ENCODE measurements at regions not wholly inside any gene's neighbourhood (a gene's known extent, or its start where the extent isn't known, plus 50 kb on each side); places are given as distances from the start of the nearest gene placed in this dataset.

DNA sequence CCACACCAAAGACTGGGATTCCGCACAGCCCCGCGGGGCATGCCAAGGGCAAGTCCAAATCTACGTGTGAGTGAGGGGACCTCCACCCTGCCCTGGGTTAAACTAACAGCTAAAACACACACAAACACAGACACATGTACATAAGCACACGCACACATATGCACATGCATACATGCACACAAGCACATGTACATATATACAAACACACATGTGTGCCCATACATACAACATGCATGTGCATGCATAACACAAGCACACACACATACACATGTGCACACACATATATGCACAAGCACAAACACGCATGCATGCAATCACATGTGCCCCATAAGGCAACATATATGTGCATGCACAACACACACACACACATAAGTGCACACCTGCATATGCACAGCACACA is 136.7 kb downstream of the SOX1 start:
- TF ChIP-seq, protein P1, sequence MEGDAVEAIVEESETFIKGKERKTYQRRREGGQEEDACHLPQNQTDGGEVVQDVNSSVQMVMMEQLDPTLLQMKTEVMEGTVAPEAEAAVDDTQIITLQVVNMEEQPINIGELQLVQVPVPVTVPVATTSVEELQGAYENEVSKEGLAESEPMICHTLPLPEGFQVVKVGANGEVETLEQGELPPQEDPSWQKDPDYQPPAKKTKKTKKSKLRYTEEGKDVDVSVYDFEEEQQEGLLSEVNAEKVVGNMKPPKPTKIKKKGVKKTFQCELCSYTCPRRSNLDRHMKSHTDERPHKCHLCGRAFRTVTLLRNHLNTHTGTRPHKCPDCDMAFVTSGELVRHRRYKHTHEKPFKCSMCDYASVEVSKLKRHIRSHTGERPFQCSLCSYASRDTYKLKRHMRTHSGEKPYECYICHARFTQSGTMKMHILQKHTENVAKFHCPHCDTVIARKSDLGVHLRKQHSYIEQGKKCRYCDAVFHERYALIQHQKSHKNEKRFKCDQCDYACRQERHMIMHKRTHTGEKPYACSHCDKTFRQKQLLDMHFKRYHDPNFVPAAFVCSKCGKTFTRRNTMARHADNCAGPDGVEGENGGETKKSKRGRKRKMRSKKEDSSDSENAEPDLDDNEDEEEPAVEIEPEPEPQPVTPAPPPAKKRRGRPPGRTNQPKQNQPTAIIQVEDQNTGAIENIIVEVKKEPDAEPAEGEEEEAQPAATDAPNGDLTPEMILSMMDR (IDR thresholded peaks at IDR 0.05; ENCODE audit: poor library complexity) = no peak
- no peak for TF ChIP-seq EZH2 (IDR thresholded peaks at IDR 0.05; ENCODE audit: borderline replicate concordance)
- TF ChIP-seq EZH2phosphoT487 (IDR thresholded peaks at IDR 0.05; ENCODE audit: low read depth, severe bottlenecking, unreplicated experiment) = no peak
